ENCODE measurements at regions not wholly inside any gene's neighbourhood (a gene's known extent, or its start where the extent isn't known, plus 50 kb on each side); places are given as distances from the start of the nearest gene placed in this dataset.
"Not testable (repeated sequence)": the region's sequence is repeated elsewhere in the genome, so short reads cannot be mapped to it uniquely, and the experiment has no call there.

DNA sequence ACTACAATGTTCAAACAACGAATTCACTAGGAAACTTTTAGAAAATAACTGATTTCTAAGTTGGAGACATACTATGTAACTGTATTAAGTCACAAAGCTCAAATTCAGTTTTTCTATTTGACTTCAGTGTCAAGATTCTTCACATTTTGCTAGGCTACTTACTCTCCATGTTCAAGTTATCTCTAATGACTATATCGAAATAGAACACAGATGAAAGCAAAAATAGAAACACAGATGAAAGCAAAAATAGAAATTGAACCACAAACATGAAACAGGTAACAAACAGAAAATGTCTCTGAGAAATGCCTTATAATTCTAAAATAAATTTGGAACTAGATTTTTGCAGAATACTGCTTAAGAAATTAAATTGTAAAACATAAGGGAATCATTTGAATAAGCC, 113.5 kb downstream of the SPDYE17 start:
- TF ChIP-seq, protein P1, sequence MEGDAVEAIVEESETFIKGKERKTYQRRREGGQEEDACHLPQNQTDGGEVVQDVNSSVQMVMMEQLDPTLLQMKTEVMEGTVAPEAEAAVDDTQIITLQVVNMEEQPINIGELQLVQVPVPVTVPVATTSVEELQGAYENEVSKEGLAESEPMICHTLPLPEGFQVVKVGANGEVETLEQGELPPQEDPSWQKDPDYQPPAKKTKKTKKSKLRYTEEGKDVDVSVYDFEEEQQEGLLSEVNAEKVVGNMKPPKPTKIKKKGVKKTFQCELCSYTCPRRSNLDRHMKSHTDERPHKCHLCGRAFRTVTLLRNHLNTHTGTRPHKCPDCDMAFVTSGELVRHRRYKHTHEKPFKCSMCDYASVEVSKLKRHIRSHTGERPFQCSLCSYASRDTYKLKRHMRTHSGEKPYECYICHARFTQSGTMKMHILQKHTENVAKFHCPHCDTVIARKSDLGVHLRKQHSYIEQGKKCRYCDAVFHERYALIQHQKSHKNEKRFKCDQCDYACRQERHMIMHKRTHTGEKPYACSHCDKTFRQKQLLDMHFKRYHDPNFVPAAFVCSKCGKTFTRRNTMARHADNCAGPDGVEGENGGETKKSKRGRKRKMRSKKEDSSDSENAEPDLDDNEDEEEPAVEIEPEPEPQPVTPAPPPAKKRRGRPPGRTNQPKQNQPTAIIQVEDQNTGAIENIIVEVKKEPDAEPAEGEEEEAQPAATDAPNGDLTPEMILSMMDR (IDR thresholded peaks at IDR 0.05; ENCODE audit: low read depth, low read length): not testable (repeated sequence)
- not testable (repeated sequence) for TF ChIP-seq EZH2phosphoT487 (IDR thresholded peaks at IDR 0.05; ENCODE audit: low read depth)
